ENCODE measurements at regions not wholly inside any gene's neighbourhood (a gene's known extent, or its start where the extent isn't known, plus 50 kb on each side); places are given as distances from the start of the nearest gene placed in this dataset.

DNA sequence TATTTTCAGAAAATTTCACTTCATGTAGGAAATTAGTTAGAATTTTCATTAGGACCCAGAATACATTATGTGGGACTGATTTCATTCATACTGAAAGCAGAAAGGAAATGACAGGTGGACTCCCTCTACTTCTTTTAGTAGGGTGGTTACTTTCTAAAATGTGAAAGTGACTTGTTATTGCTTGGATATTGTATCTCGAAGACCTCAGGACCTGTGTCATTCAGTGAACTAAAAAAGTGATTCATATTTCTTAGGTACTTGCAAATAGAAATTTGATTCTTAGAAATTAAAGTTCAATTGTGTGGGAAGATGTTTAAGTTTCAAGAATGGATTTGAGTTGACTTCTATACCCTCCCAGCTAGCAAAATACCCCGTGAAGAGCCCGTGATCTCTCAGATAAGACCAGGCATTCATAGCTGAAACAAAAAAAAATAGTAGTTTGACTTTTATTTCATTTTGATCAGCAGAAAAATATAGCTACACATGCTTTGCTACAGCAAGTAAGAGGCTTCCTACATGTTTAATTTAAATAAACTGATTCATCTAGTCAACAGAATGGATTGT is 1037.1 kb downstream of the GATA3 start:
- TF ChIP-seq, protein P1, sequence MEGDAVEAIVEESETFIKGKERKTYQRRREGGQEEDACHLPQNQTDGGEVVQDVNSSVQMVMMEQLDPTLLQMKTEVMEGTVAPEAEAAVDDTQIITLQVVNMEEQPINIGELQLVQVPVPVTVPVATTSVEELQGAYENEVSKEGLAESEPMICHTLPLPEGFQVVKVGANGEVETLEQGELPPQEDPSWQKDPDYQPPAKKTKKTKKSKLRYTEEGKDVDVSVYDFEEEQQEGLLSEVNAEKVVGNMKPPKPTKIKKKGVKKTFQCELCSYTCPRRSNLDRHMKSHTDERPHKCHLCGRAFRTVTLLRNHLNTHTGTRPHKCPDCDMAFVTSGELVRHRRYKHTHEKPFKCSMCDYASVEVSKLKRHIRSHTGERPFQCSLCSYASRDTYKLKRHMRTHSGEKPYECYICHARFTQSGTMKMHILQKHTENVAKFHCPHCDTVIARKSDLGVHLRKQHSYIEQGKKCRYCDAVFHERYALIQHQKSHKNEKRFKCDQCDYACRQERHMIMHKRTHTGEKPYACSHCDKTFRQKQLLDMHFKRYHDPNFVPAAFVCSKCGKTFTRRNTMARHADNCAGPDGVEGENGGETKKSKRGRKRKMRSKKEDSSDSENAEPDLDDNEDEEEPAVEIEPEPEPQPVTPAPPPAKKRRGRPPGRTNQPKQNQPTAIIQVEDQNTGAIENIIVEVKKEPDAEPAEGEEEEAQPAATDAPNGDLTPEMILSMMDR (IDR thresholded peaks at IDR 0.05; ENCODE audit: insufficient read depth, low read depth, low read length): no peak
- TF ChIP-seq EZH2 (IDR thresholded peaks at IDR 0.05; ENCODE audit: insufficient read depth, low read length): no peak
